Esophagus muscularis mucosa (tissue), 4 donors: ENCODE measurements at regions not wholly inside any gene's neighbourhood (a gene's known extent, or its start where the extent isn't known, plus 50 kb on each side); places are given as distances from the start of the nearest gene placed in this dataset.

Experiments used
- DNase-seq: peaks from one replicate; pipeline ENCODE4 v3.0.0-alpha.2; 2017; ENCODE audit errors: extremely low spot score
- H3K27ac ChIP-seq, 4 donors: fragments of 200-600 bp; sonication (generic); replicated peaks in 1 of 4; 1 replicate in 3 of 4; 2 replicates in 1 of 4; pipeline ENCODE4 v1.5.1; 2016 to 2019; ENCODE audit warnings: mild to moderate bottlenecking in 1 of 4
- H3K27me3 ChIP-seq, 4 donors: fragments of 200-600 bp; sonication (generic); one replicate each; pipeline versions ENCODE4 v1.5.1 to v1.6.0; 2016 to 2019
- H3K36me3 ChIP-seq, 4 donors: fragments of 200-600 bp; sonication (generic); one replicate each; pipeline ENCODE4 v1.5.1; 2016 to 2019
- H3K4me1 ChIP-seq, 4 donors: fragments of 200-600 bp; sonication (generic); one replicate each; pipeline ENCODE4 v1.5.1; 2016 to 2019
- H3K4me3 ChIP-seq, 4 donors: fragments of 200-600 bp; sonication (generic); 1 replicate in 2 of 4; 2 replicates in 2 of 4; pipeline ENCODE4 v1.5.1; 2016 to 2019; ENCODE audit warnings: mild to moderate bottlenecking in 4 of 4, moderate library complexity in 1 of 4
- H3K9me3 ChIP-seq, 4 donors: fragments of 200-600 bp; sonication (generic); 1 replicate in 3 of 4; 2 replicates in 1 of 4; pipeline ENCODE4 v1.5.1; 2016 to 2019
- CTCF ChIP-seq, 3 experiments: fragments of 200-600 bp in 2 of 3; fragments of 450-650 bp in 1 of 3; sonication (generic) in 2 of 3; IDR thresholded peaks; one replicate each; pipeline ENCODE4 v1.5.1; 2017 to 2019; ENCODE audit warnings: antibody characterized with exemption in 3 of 3, mild to moderate bottlenecking in 2 of 3, moderate library complexity in 1 of 3
- EP300 ChIP-seq: sonication (generic); formaldehyde crosslinking; IDR thresholded peaks from one replicate; pipeline ENCODE4 v1.6.1; 2017; ENCODE audit warnings: antibody characterized with exemption
- POLR2A ChIP-seq: fragments of 450-650 bp; IDR thresholded peaks from one replicate; pipeline ENCODE4 v1.6.1; 2017; ENCODE audit warnings: antibody characterized with exemption, moderate library complexity, mild to moderate bottlenecking, low read depth
- POLR2AphosphoS5 ChIP-seq, 2 donors: sonication (generic); formaldehyde crosslinking; IDR thresholded peaks; one replicate each; pipeline ENCODE4 v1.6.1; 2017; ENCODE audit warnings: antibody characterized with exemption in 2 of 2
- WGBS: methylation state at CpG from one replicate; pipeline ENCODE4 v1.1.5; 2018; 5-methylcytosine and 5-hydroxymethylcytosine counted together
- intact Hi-C: fragments of 100-400 bp; cut with DNase I; formaldehyde crosslinking; loops from one replicate; pipeline ENCODE4 v1.15.1; 2023

DNA sequence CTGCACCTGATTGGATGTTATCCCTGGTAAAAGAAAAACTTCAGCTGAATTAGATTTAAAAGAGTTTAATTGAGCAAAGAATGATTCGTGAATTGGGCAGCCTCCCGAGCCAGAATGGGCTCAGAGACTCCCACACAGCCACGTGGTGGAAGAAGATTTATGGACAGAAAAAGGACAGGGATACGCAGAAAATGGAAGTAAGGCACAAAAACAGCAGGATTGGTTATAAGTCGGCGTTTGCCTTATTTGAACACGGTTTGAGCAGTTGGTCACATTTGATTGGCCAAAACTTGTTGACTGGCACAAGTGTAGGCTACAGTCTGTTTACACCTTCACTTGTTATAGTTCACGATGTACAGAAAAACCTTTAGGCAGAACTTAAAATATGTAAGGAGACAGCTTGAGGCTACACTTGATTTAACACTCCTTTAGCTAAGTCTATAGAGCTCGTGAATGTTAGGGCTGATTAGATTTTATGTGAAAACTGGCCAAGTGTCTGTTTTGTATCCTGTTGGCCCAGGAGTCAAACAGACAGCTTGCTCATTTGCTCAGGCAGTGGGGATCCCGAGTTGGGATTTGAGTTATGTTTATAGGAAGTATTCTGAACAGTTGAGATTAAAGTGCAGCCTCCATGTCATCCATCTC is 119.5 kb upstream of the SHISA6 start:
- TF ChIP-seq POLR2A (no peak), EP300 (no peak), POLR2AphosphoS5 (IDR thresholded peaks at IDR 0.05) (no peak), CTCF (IDR thresholded peaks at IDR 0.05) (no peak)
- no peak overlapping the region for H3K4me3 ChIP-seq
- WGBS = 31% methylated on average over 10 of the region's 10 CpGs
- H3K36me3 ChIP-seq = no peaks in the 10 kb centered on the region
- intact Hi-C loops = loop anchor here (5.0 kb wide), 1 partner anchor 89 kb away; no protein-coding TSS in a partner anchor
- H3K9me3 ChIP-seq = no peaks in the 10 kb centered on the region
- no peak overlapping the region for H3K27ac ChIP-seq
- H3K4me1 ChIP-seq = peaks cover 0 to 2% (median 0%) of the 10 kb centered on the region in 4 donors
- no peak for DNase-seq
- peaks cover 0 to under 1% (median 0%) of the 10 kb centered on the region in 4 donors for H3K27me3 ChIP-seq

- intact Hi-C loops = no loop called here
- peaks cover 0 to 4% (median 0%) of the 10 kb centered on the region in 4 donors for H3K9me3 ChIP-seq
- no peaks in the 10 kb centered on the region for H3K4me1 ChIP-seq
- no peak overlapping the region for H3K27ac ChIP-seq
- no peaks in the 10 kb centered on the region for H3K27me3 ChIP-seq
- no peaks in the 10 kb centered on the region for H3K36me3 ChIP-seq
- no peak overlapping the region for H3K4me3 ChIP-seq
- DNase-seq = no peak
- TF ChIP-seq POLR2AphosphoS5 (IDR thresholded peaks at IDR 0.05) (no peak), CTCF (IDR thresholded peaks at IDR 0.05) (no peak), EP300 (no peak), POLR2A (no peak)
- 71% methylated on average over 4 of the region's 4 CpGs for WGBS
Measured at GRCh38 chr17:11109106-11109505, 131.9 kb upstream of the SHISA6 start.

GRCh38 chr17:11105141-11105540 is 135.9 kb upstream of the SHISA6 start:
- TF ChIP-seq POLR2AphosphoS5 (IDR thresholded peaks at IDR 0.05) (no peak), CTCF (IDR thresholded peaks at IDR 0.05) (no peak), POLR2A (no peak)
- intact Hi-C loops = no loop called here
- H3K4me3 ChIP-seq = no peak overlapping the region
- H3K27me3 ChIP-seq = no peaks in the 10 kb centered on the region
- no peaks in the 10 kb centered on the region for H3K9me3 ChIP-seq
- no peak overlapping the region for H3K27ac ChIP-seq
- no peak for DNase-seq
- H3K4me1 ChIP-seq = no peaks in the 10 kb centered on the region
- H3K36me3 ChIP-seq = no peaks in the 10 kb centered on the region

GRCh38 chr17:11097121-11097520 is 143.9 kb upstream of the SHISA6 start:
- Histone ChIP-seq H3K36me3 (no peaks in the 10 kb centered on the region), H3K4me3 (no peak overlapping the region), H3K4me1 (no peaks in the 10 kb centered on the region), H3K9me3 (no peaks in the 10 kb centered on the region), H3K27me3 (peaks cover 0 to 7% (median 0%) of the 10 kb centered on the region in 4 donors), H3K27ac (no peak overlapping the region)
- TF ChIP-seq CTCF (IDR thresholded peaks at IDR 0.05) (no peak), POLR2A (no peak), POLR2AphosphoS5 (IDR thresholded peaks at IDR 0.05) (no peak), EP300 (no peak)
- DNase-seq = no peak
- intact Hi-C loops = no loop called here
- 70% methylated on average over 3 of the region's 3 CpGs for WGBS

GRCh38 chr17:11094331-11094730 is 146.7 kb upstream of the SHISA6 start:
- DNase-seq = no peak
- intact Hi-C loops = no loop called here
- Histone ChIP-seq H3K4me3 (no peak overlapping the region), H3K9me3 (no peaks in the 10 kb centered on the region), H3K36me3 (no peaks in the 10 kb centered on the region), H3K27me3 (peaks cover 0 to 10% (median 0%) of the 10 kb centered on the region in 4 donors), H3K4me1 (no peaks in the 10 kb centered on the region), H3K27ac (no peak overlapping the region)
- WGBS = 75% methylated on average over 14 of the region's 14 CpGs
- no peak for TF ChIP-seq POLR2AphosphoS5 (IDR thresholded peaks at IDR 0.05)
- TF ChIP-seq CTCF (IDR thresholded peaks at IDR 0.05) = no peak
- TF ChIP-seq EP300 = no peak
- no peak for TF ChIP-seq POLR2A
